ENCODE measurements at regions not wholly inside any gene's neighbourhood (a gene's known extent, or its start where the extent isn't known, plus 50 kb on each side); places are given as distances from the start of the nearest gene placed in this dataset.

- Mint-ChIP-seq H3K36me3 (ENCODE audit: low read depth, unreplicated experiment) (no peaks in the 10 kb centered on the region), H3K27me3 (ENCODE audit: unreplicated experiment) (no peaks in the 10 kb centered on the region), H3K27ac (ENCODE audit: unreplicated experiment) (no peak overlapping the region), H3K9me3 (ENCODE audit: unreplicated experiment) (no peaks in the 10 kb centered on the region), H3K4me3 (ENCODE audit: unreplicated experiment) (no peak overlapping the region), H3K4me1 (ENCODE audit: unreplicated experiment) (no peaks in the 10 kb centered on the region)
- no peak for TF ChIP-seq CTCF (IDR thresholded peaks at IDR 0.05; ENCODE audit: unreplicated experiment)
- no peak for DNase-seq (ENCODE audit: low spot score)
Observed at GRCh38 chr3:87358066-87358465, 81.7 kb upstream of the POU1F1 start.

- H3K4me1 Mint-ChIP-seq (ENCODE audit: unreplicated experiment): no peaks in the 10 kb centered on the region
- H3K36me3 Mint-ChIP-seq (ENCODE audit: low read depth, unreplicated experiment): no peaks in the 10 kb centered on the region
- H3K4me3 Mint-ChIP-seq (ENCODE audit: unreplicated experiment): no peak overlapping the region
- H3K9me3 Mint-ChIP-seq (ENCODE audit: unreplicated experiment): no peaks in the 10 kb centered on the region
- no peaks in the 10 kb centered on the region for H3K27me3 Mint-ChIP-seq (ENCODE audit: unreplicated experiment)
- no peak overlapping the region for H3K27ac Mint-ChIP-seq (ENCODE audit: unreplicated experiment)
- DNase-seq (ENCODE audit: low spot score): no peak
- no peak for TF ChIP-seq CTCF (IDR thresholded peaks at IDR 0.05; ENCODE audit: unreplicated experiment)
Observed at GRCh38 chr3:87354398-87354797, 78.0 kb upstream of the POU1F1 start.

GRCh38 chr3:87351937-87352336, 75.6 kb upstream of the POU1F1 start:
- H3K4me1 Mint-ChIP-seq (ENCODE audit: unreplicated experiment): no peaks in the 10 kb centered on the region
- TF ChIP-seq CTCF (IDR thresholded peaks at IDR 0.05; ENCODE audit: unreplicated experiment): no peak

GRCh38 chr3:87350367-87351199, 74.2 kb upstream of the POU1F1 start:
- no peaks in the 10 kb centered on the region for H3K9me3 Mint-ChIP-seq (ENCODE audit: unreplicated experiment)
- H3K27ac Mint-ChIP-seq (ENCODE audit: unreplicated experiment): no peak overlapping the region
- H3K27me3 Mint-ChIP-seq (ENCODE audit: unreplicated experiment): no peaks in the 10 kb centered on the region
- peak; percentile 81 for TF ChIP-seq CTCF (IDR thresholded peaks at IDR 0.05; ENCODE audit: unreplicated experiment)
- peak; percentile 9 for DNase-seq (ENCODE audit: low spot score)
- no peaks in the 10 kb centered on the region for H3K36me3 Mint-ChIP-seq (ENCODE audit: low read depth, unreplicated experiment)
- no peak overlapping the region for H3K4me3 Mint-ChIP-seq (ENCODE audit: unreplicated experiment)
- no peaks in the 10 kb centered on the region for H3K4me1 Mint-ChIP-seq (ENCODE audit: unreplicated experiment)

More at GRCh38 chr3:87351937-87352336, 75.6 kb upstream of the POU1F1 start:
- Mint-ChIP-seq H3K36me3 (ENCODE audit: low read depth, unreplicated experiment) (no peaks in the 10 kb centered on the region), H3K9me3 (ENCODE audit: unreplicated experiment) (no peaks in the 10 kb centered on the region), H3K4me3 (ENCODE audit: unreplicated experiment) (no peak overlapping the region), H3K27me3 (ENCODE audit: unreplicated experiment) (no peaks in the 10 kb centered on the region), H3K27ac (ENCODE audit: unreplicated experiment) (no peak overlapping the region)
- no peak for DNase-seq (ENCODE audit: low spot score)

GRCh38 chr3:87349833-87350232, 73.4 kb upstream of the POU1F1 start:
- no peak for DNase-seq (ENCODE audit: low spot score)
- Mint-ChIP-seq H3K4me1 (ENCODE audit: unreplicated experiment) (no peaks in the 10 kb centered on the region), H3K9me3 (ENCODE audit: unreplicated experiment) (no peaks in the 10 kb centered on the region), H3K4me3 (ENCODE audit: unreplicated experiment) (no peak overlapping the region), H3K36me3 (ENCODE audit: low read depth, unreplicated experiment) (no peaks in the 10 kb centered on the region), H3K27ac (ENCODE audit: unreplicated experiment) (no peak overlapping the region), H3K27me3 (ENCODE audit: unreplicated experiment) (no peaks in the 10 kb centered on the region)
- TF ChIP-seq CTCF (IDR thresholded peaks at IDR 0.05; ENCODE audit: unreplicated experiment): no peak

Measured in endothelial cell (in vitro differentiated cells).